Muscle of arm (tissue), 1 donor: ENCODE measurements at regions not wholly inside any gene's neighbourhood (a gene's known extent, or its start where the extent isn't known, plus 50 kb on each side); places are given as distances from the start of the nearest gene placed in this dataset.
"Not testable (repeated sequence)": the region's sequence is repeated elsewhere in the genome, so short reads cannot be mapped to it uniquely, and the experiment has no call there.

ENCODE experiments used
- DNase-seq: peaks from one replicate; pipeline ENCODE4 v3.0.0-alpha.2; 2013

DNA sequence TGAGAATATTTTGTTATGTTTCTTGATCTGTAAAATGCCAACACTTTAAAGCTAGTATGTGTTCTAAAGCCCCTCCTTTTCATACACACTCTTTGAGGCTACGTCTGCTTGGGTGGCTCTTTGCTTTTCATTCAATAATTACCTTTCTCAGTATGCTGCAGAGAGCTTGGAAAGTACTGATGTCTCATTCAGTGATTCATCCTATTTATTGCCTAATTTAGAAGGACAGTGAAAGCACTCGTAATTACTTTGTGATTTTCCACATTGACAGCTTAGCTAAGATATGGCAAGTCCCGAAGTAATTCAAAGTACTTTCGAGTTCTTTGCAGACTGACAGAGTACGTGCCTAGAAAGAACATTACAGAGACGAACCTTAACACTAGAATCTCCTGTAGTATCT lies 57.2 kb downstream of the BMP15 start:
- DNase-seq: no peak

DNA sequence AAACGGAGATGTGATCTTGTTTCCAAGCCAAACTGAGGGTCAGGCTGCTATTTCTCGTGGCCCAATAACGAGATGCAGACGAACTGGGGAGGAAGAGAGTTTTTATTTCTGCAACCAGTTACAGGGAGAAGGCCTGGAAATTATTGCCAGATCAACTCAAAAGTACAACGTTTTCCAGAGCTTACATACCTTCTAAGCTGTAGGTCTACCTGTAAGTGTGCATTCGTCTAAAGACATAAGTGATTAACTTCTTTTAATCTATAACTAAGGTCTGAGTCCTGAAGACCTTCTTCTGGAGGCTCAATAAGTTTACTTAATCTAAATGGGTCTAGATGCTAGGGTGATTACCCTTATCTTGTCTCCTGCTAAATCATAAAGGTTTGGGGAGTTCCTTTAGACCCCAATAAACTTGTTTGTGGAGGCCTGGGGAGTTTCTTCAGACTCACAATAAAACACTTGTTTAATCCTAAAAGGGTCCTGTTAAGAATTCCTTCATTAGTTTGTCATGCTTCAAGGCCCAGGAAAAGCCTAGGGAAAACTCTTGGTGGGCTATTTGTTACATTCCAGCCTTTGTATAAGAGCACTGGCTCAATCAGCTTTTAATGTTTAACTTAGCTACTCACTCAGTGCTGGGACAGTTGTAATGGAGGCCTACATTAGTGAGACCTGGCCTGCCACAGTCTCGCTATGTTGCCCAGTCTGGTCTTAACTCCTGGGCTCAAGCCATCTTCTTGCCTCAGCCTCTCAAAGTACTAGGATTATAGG lies 58.5 kb downstream of the BMP15 start:
- DNase-seq: not testable (repeated sequence)

DNA sequence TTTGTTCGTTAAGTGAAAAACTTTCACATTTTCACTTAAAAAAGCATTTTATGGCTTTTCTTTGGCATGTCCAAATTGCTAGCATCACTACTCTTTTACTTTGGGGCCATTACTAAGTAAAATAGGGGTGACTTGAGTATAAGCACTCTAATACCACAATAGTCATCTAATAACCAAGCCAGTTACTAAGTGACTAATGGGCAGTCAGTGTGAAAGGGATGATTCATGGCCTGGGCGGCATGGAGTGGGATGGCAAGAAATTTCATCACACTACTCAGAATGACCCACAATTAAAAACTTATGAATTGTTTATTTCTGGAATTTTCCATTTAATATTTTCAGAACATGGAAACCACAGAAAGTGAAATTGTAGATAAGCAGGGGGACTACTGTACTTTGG lies 60.9 kb downstream of the BMP15 start:
- DNase-seq: no peak

DNA sequence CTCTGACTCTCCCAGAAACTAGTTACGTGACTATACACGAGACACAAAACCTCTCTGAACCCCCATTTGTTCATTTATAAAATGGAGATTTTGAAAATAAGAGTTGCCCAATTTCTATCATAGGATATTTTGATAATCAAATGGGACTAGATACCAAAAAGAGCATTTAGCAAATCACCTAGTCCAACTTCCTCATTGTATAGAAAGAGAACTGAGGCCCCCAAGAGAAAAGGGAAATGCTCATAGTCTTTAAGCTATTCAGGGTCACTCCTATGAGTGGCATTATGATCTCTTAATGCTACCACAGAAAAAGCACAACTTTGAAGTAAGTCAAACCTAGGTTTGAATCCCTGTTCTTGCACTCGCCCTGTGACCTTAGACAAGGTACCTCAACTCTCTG lies 62.7 kb downstream of the BMP15 start:
- no peak for DNase-seq

DNA sequence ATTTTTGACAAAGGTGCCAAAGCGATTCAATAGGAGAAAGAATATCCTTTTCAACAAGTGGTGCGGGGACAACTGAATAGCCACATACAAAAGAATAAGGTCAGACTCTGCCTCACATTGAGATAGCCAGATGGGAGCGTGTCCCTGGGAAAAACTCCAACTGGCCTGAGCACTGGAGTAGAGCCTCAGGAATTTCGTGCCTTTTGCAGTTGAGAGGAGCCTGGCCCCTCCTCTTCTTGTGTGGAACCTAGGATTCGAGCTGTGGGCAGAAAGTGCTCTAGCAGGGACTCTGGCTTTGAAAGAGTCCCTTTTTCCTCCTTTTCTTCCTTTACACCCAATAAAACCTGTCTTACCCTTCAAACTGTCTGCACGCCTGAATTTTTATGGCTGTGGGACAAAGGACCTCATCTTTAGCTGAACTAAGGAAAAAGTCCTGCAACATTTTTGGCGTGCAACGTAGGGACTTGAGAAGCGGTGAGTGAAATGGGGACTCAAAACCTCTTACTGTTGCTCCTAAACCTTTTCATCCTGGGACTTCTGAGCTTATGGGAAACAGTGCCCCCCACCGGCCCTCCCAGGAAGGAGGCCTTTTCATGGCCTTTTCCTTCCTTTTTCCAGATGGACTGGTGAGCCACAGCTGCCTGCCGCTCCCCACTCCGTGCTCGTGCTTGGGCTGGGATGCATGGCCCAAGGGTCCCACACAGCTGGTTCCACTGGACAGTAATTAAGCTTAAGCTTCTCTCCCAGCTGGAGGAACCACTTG lies 68.6 kb downstream of the BMP15 start:
- no peak for DNase-seq

DNA sequence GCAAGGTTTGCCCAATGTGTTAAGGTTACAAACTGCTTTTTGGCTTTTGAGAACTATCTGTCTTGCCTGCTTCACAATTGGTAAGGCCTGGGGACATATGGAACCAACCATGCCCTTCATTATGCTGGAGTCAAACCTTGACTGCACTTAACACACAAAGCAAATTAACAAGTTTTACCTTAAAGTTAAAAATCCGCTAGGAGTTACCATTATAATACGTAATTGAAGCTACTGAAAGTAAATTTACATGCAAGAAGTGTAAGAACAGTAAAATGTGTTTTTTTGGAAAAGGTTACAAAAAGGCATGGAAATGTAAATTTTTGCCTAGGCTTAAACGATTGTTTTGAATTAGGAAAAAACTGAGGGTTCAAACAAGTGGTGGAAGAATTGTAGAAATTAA lies 69.7 kb downstream of the BMP15 start:
- no peak for DNase-seq

DNA sequence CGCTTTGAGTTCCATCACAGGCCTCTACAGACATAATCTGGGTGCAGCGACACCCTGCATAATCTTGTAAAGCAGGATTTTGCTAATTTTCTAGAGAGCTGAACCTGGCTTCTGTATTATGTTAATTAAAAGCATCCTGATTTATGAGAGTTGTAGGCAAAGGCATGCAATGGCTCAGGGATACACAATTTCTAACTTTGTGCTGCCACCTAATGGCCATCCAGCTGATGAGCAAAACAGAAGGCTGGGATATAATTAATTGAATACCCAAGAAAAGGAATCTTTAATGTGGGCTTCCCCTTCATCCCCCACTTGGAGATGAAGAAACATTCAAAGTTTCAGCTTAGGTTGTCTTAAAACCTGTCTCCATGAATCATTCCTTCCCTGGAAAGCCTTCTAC lies 78.1 kb downstream of the BMP15 start:
- peak; percentile 29 for DNase-seq

DNA sequence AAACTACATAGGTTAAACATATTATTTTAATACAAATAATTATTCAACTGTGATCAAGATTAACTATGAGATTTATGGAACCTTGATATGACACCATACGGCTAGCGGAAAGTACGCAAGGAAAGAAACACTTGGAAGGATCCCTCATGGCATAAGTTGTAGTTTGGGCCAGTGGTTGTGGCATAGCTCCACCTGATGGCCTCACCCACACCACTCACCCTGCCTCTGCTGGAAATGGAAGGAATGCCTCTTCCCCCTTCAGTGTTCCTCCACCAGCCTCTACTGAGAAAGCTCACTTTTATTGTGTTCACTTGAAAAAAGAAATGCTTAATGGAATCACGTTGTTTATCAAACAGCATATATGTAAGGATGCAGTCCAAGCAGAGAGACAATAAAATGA lies 86.4 kb downstream of the BMP15 start:
- DNase-seq: no peak

DNA sequence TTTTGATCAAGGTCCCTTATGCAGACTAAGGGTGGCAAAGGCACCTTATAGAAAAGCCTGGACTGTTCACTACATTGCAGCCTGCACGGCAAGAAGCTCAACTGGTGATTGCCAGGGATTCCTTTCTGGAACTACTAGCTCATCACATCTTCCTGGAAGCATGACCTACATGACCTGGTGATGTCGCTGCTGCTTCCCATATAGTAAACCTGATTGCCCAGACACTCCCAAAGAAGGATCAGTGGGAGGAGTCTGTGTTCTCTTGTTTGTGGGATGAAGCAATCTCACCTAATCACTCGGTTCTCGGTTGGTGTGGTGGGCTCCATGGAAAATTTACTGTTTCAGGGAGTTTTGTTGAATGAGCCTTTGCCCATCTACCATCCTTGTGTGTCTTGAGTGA lies 89.8 kb downstream of the BMP15 start:
- DNase-seq: not testable (repeated sequence)

DNA sequence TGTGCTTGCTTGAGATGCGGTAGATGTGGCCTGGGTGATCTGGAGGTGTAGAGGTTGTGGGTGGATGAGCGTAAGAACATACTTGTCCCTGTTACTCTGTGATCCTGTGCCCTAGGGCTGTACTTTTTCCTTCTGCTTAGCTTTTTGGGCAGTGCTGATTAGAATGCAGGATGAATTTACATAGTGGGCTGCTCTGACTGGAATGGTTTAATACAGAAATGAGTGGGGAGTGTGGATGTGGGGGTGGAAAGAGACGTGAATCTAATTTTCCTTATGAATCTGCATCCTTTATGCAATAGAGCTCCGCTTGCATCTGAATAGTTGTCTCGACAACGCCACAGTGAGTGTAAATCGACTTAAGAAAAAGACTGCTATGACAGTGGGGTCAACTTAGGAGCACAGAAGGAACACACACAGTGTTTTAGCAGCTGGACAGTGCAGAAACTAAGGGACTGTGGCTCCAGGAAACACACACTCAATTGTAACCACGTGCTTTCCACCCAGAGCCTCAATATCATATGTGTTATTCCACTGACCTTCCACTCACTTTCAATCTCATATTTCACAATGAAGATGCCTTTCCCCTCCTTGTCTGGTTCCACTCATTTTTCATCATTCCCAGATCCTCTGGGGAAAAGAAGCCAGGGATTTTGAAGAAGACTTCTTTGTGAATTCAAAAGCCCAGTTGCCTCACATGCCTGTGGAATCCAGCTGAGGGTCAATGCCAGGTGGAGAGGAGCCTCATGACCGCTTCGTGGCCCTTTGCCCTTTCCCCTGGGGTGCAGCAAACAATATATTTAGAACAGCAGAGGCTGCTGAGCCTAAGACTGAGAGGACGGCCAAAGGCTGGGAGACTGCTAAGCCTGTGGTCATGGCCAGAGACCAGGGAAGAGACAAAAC lies 91.4 kb downstream of the BMP15 start:
- DNase-seq: peak; percentile 25

DNA sequence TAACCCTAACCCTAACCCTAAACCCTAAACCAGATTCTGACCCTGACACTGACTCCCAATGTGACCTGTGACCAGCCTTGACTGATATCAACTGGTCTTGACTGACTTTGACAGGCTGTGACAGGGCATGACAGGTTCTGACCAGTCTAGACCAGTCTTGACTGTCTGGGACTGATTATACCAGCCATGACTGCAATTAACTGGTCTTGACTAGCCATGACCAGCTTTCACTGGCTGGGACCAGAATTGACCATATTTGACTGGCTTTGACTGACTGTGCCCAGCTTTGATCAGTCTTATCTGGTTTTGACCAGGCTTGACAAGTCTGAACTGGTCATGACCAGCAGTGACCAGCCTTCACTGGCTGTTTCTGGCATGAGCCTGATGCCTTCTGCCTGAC lies 95.5 kb downstream of the BMP15 start:
- no peak for DNase-seq

DNA sequence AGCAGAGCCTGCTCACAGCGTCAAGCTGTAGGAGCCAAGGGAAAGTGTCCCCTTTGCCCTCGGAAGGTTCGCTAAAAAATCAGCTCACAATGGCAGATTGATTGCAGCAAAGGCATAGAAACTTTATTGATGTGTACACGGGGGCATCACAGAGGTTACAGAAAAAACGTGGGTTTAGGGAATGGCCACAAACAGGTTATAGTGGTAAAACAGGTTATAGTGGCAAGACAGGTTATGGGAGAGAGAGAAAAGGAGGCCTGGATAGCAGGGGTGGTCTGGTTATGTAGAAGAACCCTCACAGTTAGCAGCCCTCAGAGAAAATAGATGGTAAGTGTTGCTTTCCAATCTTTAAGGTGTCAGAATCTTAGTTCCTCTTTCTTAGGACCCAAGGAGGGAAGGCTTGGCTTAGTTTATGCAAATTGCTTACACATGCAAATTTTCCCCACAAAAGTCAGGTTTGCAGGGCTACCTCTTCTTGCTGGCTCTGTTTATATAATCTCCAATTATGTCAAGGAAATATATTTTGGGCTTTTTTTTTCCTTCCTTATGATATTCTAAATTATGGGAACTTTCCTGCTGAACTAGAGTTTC lies 113.7 kb downstream of the BMP15 start:
- no peak for DNase-seq

DNA sequence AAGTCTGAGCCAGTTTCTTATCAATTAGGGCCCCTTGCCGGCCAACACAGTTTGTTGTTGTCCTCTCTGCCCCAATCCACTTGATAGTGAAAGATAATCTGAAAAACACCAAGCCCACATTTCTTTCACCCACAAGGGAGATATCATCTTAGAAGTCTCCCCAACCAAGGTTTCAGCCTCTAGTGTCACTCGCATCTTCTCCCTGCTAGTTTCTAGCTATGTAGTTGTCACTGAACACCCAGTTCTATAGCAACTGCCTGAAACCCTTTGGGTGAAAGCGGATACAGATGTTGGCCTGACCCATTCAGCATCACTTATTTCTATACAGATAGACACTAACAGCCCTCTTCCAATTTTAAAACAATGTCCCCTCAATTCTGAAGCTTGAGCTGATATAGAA lies 116.3 kb downstream of the BMP15 start:
- no peak for DNase-seq

DNA sequence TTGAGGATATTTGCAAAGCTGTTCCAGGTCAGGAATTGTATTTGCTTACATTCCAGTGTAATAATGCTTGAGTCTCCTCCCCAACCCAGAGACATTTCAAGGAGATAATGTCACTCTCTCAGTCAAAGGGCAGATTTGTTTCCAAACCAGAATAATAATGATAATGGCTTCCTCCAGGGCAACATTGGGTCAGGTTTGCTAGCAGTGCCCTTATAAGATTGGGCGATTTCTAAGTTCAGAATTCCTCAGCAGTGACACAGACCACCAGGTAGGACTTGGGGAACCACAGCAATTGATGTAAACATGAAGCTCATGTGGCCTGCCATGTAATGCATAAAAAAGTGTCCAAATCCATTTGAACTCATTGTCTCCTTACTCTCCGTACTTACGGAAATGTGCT lies 125.2 kb downstream of the BMP15 start:
- no peak for DNase-seq

DNA sequence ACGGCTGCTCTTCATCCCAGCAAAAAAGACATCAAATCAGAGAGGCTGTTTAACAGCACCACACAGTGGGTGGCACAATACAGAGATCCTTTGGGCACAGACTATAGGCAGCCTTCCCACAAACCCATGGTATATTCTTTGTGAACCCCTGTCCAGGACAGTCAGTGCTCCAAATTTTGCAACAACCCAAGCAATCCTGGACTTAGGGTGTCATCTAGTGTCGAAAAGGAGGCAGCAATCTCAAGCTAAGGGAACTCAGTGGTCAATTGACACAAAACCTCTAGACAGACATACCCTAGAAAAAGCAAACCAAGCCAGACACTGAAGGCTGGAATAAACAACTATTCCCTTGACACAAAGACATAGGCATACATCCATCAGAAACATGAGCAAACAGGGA lies 137.4 kb downstream of the BMP15 start:
- peak; percentile 0 for DNase-seq

DNA sequence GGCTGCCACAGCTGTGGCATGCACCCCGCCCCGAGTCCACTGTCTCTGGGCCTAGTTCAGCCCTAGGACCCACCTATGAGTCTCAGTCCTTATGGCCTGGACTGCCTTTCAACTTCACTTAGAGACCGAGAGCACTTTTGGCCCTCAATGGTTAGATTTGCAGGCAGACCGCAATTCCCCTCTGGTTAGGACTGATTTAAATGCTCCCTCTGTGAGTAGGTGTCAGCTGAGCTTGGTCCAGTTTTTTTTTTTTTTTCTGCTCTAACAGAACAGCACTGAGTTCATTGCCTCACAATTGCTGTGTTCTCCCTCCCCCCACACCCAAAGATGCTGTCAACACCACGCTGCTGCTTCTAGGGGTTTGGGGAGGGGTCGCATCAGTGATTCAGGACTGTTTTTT lies 143.2 kb downstream of the BMP15 start:
- DNase-seq: no peak

DNA sequence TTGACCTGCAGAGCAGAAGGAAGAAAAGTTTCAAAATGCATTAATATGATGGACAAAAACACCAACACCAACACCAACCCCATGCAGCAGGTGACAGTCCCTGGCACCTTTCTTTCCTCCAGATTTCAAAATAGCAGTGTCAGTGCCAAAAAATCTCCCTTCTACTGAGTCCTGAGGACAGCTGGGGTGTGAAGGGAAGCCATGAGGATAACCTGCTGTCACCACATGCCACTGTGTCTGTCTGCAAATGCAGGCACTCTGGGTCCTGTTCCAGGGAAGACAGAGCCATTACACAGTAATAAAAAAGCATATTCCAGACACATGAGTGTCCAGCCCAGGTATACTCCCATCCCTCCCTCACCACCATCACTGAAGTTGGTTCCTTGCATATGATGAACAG lies 187.5 kb downstream of the BMP15 start:
- no peak for DNase-seq

DNA sequence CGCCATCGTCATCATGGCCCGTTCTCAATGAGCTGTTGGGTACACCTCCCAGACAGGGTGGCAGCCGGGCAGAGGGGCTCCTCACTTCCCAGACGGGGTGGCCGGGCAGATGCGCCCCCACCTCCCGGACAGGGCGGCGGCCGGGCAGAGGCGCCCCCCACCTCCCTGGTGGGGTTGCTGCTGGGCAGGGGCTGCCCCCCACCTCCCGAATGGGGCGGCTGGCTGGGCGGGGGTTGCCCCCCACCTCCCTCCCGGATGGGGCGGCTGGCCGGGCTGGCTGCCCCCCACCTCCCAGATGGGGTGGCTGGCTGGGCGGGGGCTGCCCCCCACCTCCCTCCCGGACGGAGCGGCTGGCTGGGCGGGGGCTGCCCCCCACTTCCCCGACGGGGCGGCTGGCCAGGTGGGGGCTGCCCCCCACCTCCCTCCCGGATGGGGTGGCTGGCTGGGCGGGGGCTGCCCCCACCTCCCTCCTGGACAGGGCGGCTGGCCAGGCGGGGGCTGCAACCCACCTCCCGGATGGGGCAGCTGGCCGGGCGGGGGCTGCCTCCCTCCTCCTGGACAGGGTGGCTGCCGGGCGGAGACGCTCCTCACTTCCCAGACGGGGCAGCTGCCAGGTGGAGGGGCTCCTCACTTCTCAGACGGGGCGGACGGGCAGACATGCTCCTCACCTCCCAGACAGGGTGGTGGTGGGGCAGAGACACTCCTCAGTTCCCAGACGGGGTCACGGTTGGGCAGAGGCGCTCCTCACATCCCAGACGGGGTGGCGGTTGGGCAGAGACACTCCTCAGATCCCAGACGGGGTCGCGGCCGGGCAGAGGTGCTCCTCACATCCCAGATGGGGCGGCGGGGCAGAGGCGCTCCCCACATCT lies 208.8 kb downstream of the BMP15 start:
- DNase-seq: not testable (repeated sequence)

DNA sequence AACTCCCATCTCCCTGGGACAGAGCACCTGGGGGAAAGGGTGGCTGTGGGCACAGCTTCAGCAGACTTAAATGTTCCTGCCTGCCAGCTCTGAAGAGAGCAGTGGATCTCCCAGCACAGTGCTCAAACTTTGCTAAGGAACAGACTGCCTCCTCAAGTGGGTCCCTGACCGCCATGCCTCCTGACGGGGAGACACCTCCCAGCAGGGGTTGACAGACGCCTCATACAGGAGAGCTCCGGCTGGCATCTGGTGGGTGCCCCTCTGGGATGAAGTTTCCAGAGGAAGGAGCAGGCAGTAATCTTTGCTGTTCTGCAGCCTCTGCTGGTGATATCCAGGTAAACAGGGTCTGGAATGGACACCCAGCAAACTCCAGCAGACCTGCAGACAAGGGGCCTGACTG lies 206.9 kb upstream of the NUDT10 start:
- DNase-seq: not testable (repeated sequence)

DNA sequence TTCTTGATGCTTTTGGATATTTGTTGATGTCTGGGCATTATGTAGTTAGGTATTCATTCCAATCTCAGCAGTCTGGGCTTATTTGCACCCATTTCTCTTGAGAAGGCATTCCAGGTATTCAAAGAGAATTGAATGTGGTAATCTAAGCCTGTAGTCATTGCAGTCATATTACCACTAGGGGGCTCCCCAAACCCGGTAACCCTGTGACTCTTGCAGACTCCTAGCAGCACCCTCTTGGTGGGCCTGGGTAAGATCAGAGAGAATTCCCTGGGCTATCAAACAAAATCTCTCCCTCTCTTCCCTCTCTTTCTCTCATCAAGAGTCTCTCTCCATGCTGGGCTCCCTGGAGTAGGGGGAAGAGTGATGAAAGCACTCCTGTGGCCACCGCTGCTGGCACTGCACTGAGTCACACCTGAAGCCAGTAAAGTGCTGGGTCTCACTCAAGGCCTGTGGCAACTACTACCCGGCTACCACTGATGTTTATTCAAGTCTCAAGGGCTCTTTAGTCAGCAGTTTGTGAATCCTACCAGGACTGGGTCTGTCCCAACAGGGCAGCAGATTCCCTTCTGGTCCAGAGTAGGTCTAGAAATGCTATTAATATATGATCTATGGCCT lies 187.7 kb upstream of the NUDT10 start:
- peak; percentile 2 for DNase-seq

DNA sequence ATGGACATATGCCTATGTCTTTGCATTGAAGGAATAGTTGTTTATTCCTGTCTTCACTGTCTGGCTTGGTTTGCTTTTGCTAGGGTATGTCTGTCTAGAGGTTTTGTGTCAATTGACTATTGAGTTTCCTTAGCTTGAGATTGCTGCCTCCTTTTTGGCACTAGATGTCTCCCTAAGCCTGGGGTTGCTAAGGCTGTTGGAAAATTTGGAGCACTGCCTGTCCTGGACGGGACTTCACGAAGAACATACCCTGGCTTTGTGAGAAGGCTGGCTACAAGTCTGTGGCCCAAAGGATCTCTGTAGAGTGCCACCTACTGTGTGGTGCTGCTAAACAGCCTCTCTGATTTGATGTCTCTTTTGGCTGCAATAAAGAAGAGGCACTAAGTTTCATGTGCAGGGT lies 183.8 kb upstream of the NUDT10 start:
- peak; percentile 13 for DNase-seq
